ENCODE measurements at regions not wholly inside any gene's neighbourhood (a gene's known extent, or its start where the extent isn't known, plus 50 kb on each side); places are given as distances from the start of the nearest gene placed in this dataset.

- Histone ChIP-seq H3K4me1 (ENCODE audit: control insufficient read depth, extremely low read depth, insufficient read depth, low read length) (no peaks in the 10 kb centered on the region), H3K9ac (ENCODE audit: insufficient read depth, low read length) (no peak overlapping the region), H2AFZ (ENCODE audit: low read length) (no peak overlapping the region), H3K27me3 (ENCODE audit: control insufficient read depth, insufficient read depth, low read length) (peaks cover 5% of the 10 kb centered on the region), H4K20me1 (ENCODE audit: control insufficient read depth, extremely low read depth, insufficient read depth, low read length) (no peaks in the 10 kb centered on the region), H3K9me3 (ENCODE audit: control insufficient read depth, insufficient read depth, low read depth, low read length) (no peaks in the 10 kb centered on the region), H3K36me3 (ENCODE audit: control insufficient read depth, insufficient read depth, low read length) (no peaks in the 10 kb centered on the region), H3K79me2 (ENCODE audit: control insufficient read depth, insufficient read depth, low read length) (no peaks in the 10 kb centered on the region), H3K4me3 (replicated peaks in 1 of 4; ENCODE audit: control extremely low read depth in 1 of 4, insufficient read depth in 1 of 4, low read depth in 3 of 4, low read length in 4 of 4) (no peak overlapping the region), H3K27ac (ENCODE audit: insufficient read depth, low read length) (no peak overlapping the region), H3K4me2 (ENCODE audit: extremely low read depth, insufficient read depth, low read length) (no peak overlapping the region)
- no peak for DNase-seq (ENCODE audit: low read depth in 2 of 2)
- TF ChIP-seq CTCF (conservative IDR thresholded peaks at IDR 0.05 in 1 of 2, IDR thresholded peaks at IDR 0.05 in 1 of 2; ENCODE audit: low read depth in 1 of 2, low read length in 2 of 2) (no peak), EZH2 (IDR thresholded peaks at IDR 0.05; ENCODE audit: low read length, missing control alignments) (no peak)
Observed at GRCh38 chr9:126126807-126127206, 199.8 kb upstream of the MVB12B start.

DNA sequence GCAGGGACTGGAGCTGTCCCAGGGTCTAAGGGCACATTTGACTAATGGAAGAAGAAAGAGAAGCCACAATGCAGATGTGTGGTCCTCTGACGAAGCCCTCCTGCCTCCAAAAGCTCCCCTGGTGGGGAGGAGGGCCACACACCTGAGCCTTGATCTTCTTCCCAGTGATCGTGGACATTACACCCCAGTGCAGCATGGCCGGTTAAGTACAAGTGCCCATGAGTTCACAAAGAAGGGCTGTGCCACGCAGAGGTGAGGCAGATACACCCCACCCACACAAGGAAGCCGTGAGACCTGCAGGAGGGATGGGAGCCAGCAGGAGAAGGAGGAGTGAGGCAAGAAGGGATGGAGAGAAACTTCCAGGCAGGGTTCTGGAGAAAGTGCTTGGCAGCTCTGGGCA lies 199.0 kb upstream of the MVB12B start:
- no peak overlapping the region for H3K27ac ChIP-seq (ENCODE audit: insufficient read depth, low read length)
- no peak overlapping the region for H3K4me2 ChIP-seq (ENCODE audit: extremely low read depth, insufficient read depth, low read length)
- H3K9me3 ChIP-seq (ENCODE audit: control insufficient read depth, insufficient read depth, low read depth, low read length): no peaks in the 10 kb centered on the region
- no peak for DNase-seq (ENCODE audit: low read depth in 2 of 2)
- no peak overlapping the region for H3K9ac ChIP-seq (ENCODE audit: insufficient read depth, low read length)
- peaks cover 5% of the 10 kb centered on the region for H3K27me3 ChIP-seq (ENCODE audit: control insufficient read depth, insufficient read depth, low read length)
- no peak overlapping the region for H3K4me3 ChIP-seq (replicated peaks in 1 of 4; ENCODE audit: control extremely low read depth in 1 of 4, insufficient read depth in 1 of 4, low read depth in 3 of 4, low read length in 4 of 4)
- H3K79me2 ChIP-seq (ENCODE audit: control insufficient read depth, insufficient read depth, low read length): no peaks in the 10 kb centered on the region
- no peaks in the 10 kb centered on the region for H3K4me1 ChIP-seq (ENCODE audit: control insufficient read depth, extremely low read depth, insufficient read depth, low read length)
- H3K36me3 ChIP-seq (ENCODE audit: control insufficient read depth, insufficient read depth, low read length): no peaks in the 10 kb centered on the region
- no peaks in the 10 kb centered on the region for H4K20me1 ChIP-seq (ENCODE audit: control insufficient read depth, extremely low read depth, insufficient read depth, low read length)
- H2AFZ ChIP-seq (ENCODE audit: low read length): no peak overlapping the region
- TF ChIP-seq EZH2 (IDR thresholded peaks at IDR 0.05; ENCODE audit: low read length, missing control alignments) (no peak), CTCF (conservative IDR thresholded peaks at IDR 0.05 in 1 of 2, IDR thresholded peaks at IDR 0.05 in 1 of 2; ENCODE audit: low read depth in 1 of 2, low read length in 2 of 2) (no peak)

DNA sequence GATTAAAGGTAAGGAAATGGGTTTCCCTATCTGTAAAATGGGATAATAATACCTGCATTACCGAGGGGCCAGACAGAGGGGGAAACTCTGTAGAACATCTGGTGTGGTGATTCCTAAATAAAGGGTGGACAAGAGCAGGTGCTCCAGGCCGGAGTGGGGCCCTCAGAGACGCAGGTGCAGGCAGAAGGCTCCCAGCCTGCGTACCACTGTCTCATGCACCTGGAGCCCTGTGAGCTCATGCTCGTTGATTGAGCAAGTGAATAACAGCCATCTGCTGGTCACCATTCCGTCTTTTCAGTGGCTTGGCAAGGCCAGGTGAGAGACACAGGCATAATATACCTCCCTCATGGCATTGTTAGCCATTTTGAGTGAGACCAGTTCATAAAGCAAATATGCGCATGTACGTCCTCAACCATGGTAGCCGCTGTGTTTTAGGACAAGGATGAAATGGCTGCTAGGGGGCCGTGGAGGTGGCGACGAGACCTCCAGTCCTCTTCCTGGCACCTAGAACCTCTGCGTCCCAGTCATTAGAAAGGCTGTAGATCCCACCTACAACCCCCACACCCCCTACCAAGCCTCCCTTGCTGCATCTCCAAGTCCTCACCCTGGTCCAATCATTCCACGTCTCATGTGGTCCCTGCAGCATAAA lies 198.0 kb upstream of the MVB12B start:
- Histone ChIP-seq H3K9ac (ENCODE audit: insufficient read depth, low read length) (no peak overlapping the region), H4K20me1 (ENCODE audit: control insufficient read depth, extremely low read depth, insufficient read depth, low read length) (no peaks in the 10 kb centered on the region), H3K9me3 (ENCODE audit: control insufficient read depth, insufficient read depth, low read depth, low read length) (no peaks in the 10 kb centered on the region), H3K79me2 (ENCODE audit: control insufficient read depth, insufficient read depth, low read length) (no peaks in the 10 kb centered on the region), H3K4me1 (ENCODE audit: control insufficient read depth, extremely low read depth, insufficient read depth, low read length) (no peaks in the 10 kb centered on the region), H3K4me3 (replicated peaks in 1 of 4; ENCODE audit: control extremely low read depth in 1 of 4, insufficient read depth in 1 of 4, low read depth in 3 of 4, low read length in 4 of 4) (no peak overlapping the region), H3K4me2 (ENCODE audit: extremely low read depth, insufficient read depth, low read length) (no peak overlapping the region), H3K27ac (ENCODE audit: insufficient read depth, low read length) (no peak overlapping the region), H3K36me3 (ENCODE audit: control insufficient read depth, insufficient read depth, low read length) (no peaks in the 10 kb centered on the region), H2AFZ (ENCODE audit: low read length) (no peak overlapping the region), H3K27me3 (ENCODE audit: control insufficient read depth, insufficient read depth, low read length) (peaks cover 5% of the 10 kb centered on the region)
- DNase-seq (ENCODE audit: low read depth in 2 of 2): no peak
- no peak for TF ChIP-seq EZH2 (IDR thresholded peaks at IDR 0.05; ENCODE audit: low read length, missing control alignments)
- TF ChIP-seq CTCF (conservative IDR thresholded peaks at IDR 0.05 in 1 of 2, IDR thresholded peaks at IDR 0.05 in 1 of 2; ENCODE audit: low read depth in 1 of 2, low read length in 2 of 2): no peak

All from fibroblast of lung (primary cell).